GM19351 (cell line): ENCODE measurements at regions not wholly inside any gene's neighbourhood (a gene's known extent, or its start where the extent isn't known, plus 50 kb on each side); places are given as distances from the start of the nearest gene placed in this dataset.

ENCODE experiments used
- ATAC-seq: cut with Tn5 transposase; IDR thresholded peaks from one replicate; pipeline ENCODE4 v1.9.1; 2021; ENCODE audit warnings: mild to moderate bottlenecking, moderate library complexity; ENCODE audit not compliant: unreplicated experiment

GRCh38 chr18:78540636-78541529 lies 438.7 kb upstream of the SALL3 start:
- no peak for ATAC-seq

- no peak for ATAC-seq
Observed at GRCh38 chr18:78542204-78542603, 437.4 kb upstream of the SALL3 start.

- ATAC-seq = no peak
Observed at GRCh38 chr18:78543201-78543725, 436.4 kb upstream of the SALL3 start.

- no peak for ATAC-seq
Observed at GRCh38 chr18:78546281-78546680, 433.3 kb upstream of the SALL3 start.

GRCh38 chr18:78547817-78548216 lies 431.8 kb upstream of the SALL3 start:
- no peak for ATAC-seq

GRCh38 chr18:78548261-78549058 lies 431.2 kb upstream of the SALL3 start:
- no peak for ATAC-seq

GRCh38 chr18:78549971-78550370 lies 429.6 kb upstream of the SALL3 start:
- no peak for ATAC-seq

GRCh38 chr18:78554944-78555608 lies 424.5 kb upstream of the SALL3 start:
- no peak for ATAC-seq

GRCh38 chr18:78557371-78557770 lies 422.2 kb upstream of the SALL3 start:
- no peak for ATAC-seq

- no peak for ATAC-seq
Observed at GRCh38 chr18:78558101-78558810, 421.4 kb upstream of the SALL3 start.

- no peak for ATAC-seq
Observed at GRCh38 chr18:78558948-78559347, 420.7 kb upstream of the SALL3 start.

- no peak for ATAC-seq
Observed at GRCh38 chr18:78559584-78559983, 420.0 kb upstream of the SALL3 start.

GRCh38 chr18:78561757-78562510 lies 417.7 kb upstream of the SALL3 start:
- no peak for ATAC-seq

GRCh38 chr18:78562531-78562961 lies 417.1 kb upstream of the SALL3 start:
- no peak for ATAC-seq

- ATAC-seq = no peak
Observed at GRCh38 chr18:78563110-78563509, 416.5 kb upstream of the SALL3 start.

GRCh38 chr18:78564030-78564429 lies 415.6 kb upstream of the SALL3 start:
- ATAC-seq = no peak

GRCh38 chr18:78564518-78564917 lies 415.1 kb upstream of the SALL3 start:
- ATAC-seq = no peak

GRCh38 chr18:78565240-78565639 lies 414.4 kb upstream of the SALL3 start:
- ATAC-seq = no peak

- no peak for ATAC-seq
Observed at GRCh38 chr18:78566065-78566464, 413.6 kb upstream of the SALL3 start.

- ATAC-seq = no peak
Observed at GRCh38 chr18:78566720-78567119, 412.9 kb upstream of the SALL3 start.
